WTC11 (cell line): ENCODE measurements at regions not wholly inside any gene's neighbourhood (a gene's known extent, or its start where the extent isn't known, plus 50 kb on each side); places are given as distances from the start of the nearest gene placed in this dataset.

ENCODE experiments used
- ATAC-seq: fragments of 200-7000 bp; cut with Tn5 transposase; 2 replicates; pipeline ENCODE4 v1.10.0; 2021; ENCODE audit warnings: mild to moderate bottlenecking, moderate library complexity
- CTCF ChIA-PET: fragments of 300-600 bp; sonication (Branson Sonifier 250); formaldehyde crosslinking; loops from one replicate; lab custom pipeline; 2021; ENCODE audit warnings: antibody characterized with exemption; lab: Charles Lee
- POLR2A ChIA-PET: fragments of 350-600 bp; sonication (Branson Sonifier 250); formaldehyde crosslinking; loops from one replicate; lab custom pipeline; 2021; ENCODE audit warnings: antibody characterized with exemption; lab: Charles Lee
- DNase-seq: peaks from one replicate; pipeline ENCODE4 v3.0.0; 2021; ENCODE audit warnings: low spot score
- H3K27ac Mint-ChIP-seq: 2 replicates; pipeline ENCODE4 v1.8.0; 2021; ENCODE audit warnings: mixed read lengths
- H3K27me3 Mint-ChIP-seq: 2 replicates; pipeline ENCODE4 v1.8.0; 2021; ENCODE audit warnings: low read depth, mild to moderate bottlenecking, moderate library complexity, mixed read lengths
- H3K36me3 Mint-ChIP-seq: 2 replicates; pipeline ENCODE4 v1.8.0; 2021; ENCODE audit warnings: mixed read lengths
- H3K4me1 Mint-ChIP-seq: 2 replicates; pipeline ENCODE4 v1.8.0; 2022; ENCODE audit warnings: mixed read lengths
- H3K4me3 Mint-ChIP-seq: 2 replicates; pipeline ENCODE4 v1.8.0; 2021; ENCODE audit warnings: mild to moderate bottlenecking, moderate library complexity, mixed read lengths
- H3K9me3 Mint-ChIP-seq: 2 replicates; pipeline ENCODE4 v1.8.0; 2021; ENCODE audit warnings: mixed read lengths
- CBFB ChIP-seq: sonication (generic); formaldehyde crosslinking; IDR thresholded peaks from 2 replicates; pipeline ENCODE4 v1.8.1; 2022; ENCODE audit warnings: mild to moderate bottlenecking, low read depth, missing genetic modification reagents
- CREB1 ChIP-seq: sonication (generic); formaldehyde crosslinking; IDR thresholded peaks from 2 replicates; pipeline ENCODE4 v1.8.0; 2023; ENCODE audit warnings: mild to moderate bottlenecking, missing genetic modification reagents
- CREM ChIP-seq: sonication (generic); formaldehyde crosslinking; IDR thresholded peaks from 2 replicates; pipeline ENCODE4 v1.8.1; 2022; ENCODE audit warnings: mild to moderate bottlenecking, missing genetic modification reagents, moderate library complexity
- NR2C2 ChIP-seq: sonication (generic); formaldehyde crosslinking; IDR thresholded peaks from 2 replicates; pipeline ENCODE4 v1.8.0; 2022; ENCODE audit warnings: mild to moderate bottlenecking, missing genetic modification reagents
- OVOL2 ChIP-seq: fragments of 250-450 bp; sonication (Bioruptor Pico); IDR thresholded peaks from 2 replicates; pipeline ENCODE4 v1.9.0; 2021; ENCODE audit warnings: mild to moderate bottlenecking, borderline replicate concordance
- SMAD4 ChIP-seq: sonication (generic); formaldehyde crosslinking; IDR thresholded peaks from 2 replicates; pipeline ENCODE4 v1.8.0; 2022; ENCODE audit warnings: mild to moderate bottlenecking, missing genetic modification reagents
- TCF7 ChIP-seq: sonication (generic); formaldehyde crosslinking; IDR thresholded peaks from 2 replicates; pipeline ENCODE4 v1.8.0; 2022; ENCODE audit warnings: mild to moderate bottlenecking, low read depth, missing genetic modification reagents, moderate library complexity
- TEAD1 ChIP-seq: sonication (generic); formaldehyde crosslinking; IDR thresholded peaks from 2 replicates; pipeline ENCODE4 v1.8.0; 2022; ENCODE audit warnings: mild to moderate bottlenecking, missing genetic modification reagents
- TP53 ChIP-seq: sonication (generic); formaldehyde crosslinking; IDR thresholded peaks from 2 replicates; pipeline ENCODE4 v1.8.1; 2023; ENCODE audit warnings: mild to moderate bottlenecking, missing genetic modification reagents
- ZBTB21 ChIP-seq: sonication (generic); formaldehyde crosslinking; IDR thresholded peaks from 2 replicates; pipeline ENCODE4 v1.8.1; 2023; ENCODE audit warnings: mild to moderate bottlenecking, missing genetic modification reagents, borderline replicate concordance
- ZNF121 ChIP-seq: sonication (generic); formaldehyde crosslinking; IDR thresholded peaks from 2 replicates; pipeline ENCODE4 v1.8.0; 2023; ENCODE audit warnings: missing genetic modification reagents
- ZNF232 ChIP-seq: sonication (generic); formaldehyde crosslinking; IDR thresholded peaks from 2 replicates; pipeline ENCODE4 v1.8.0; 2022; ENCODE audit warnings: mild to moderate bottlenecking, missing genetic modification reagents
- ZNF263 ChIP-seq: sonication (generic); formaldehyde crosslinking; IDR thresholded peaks from 2 replicates; pipeline ENCODE4 v1.8.1; 2022; ENCODE audit warnings: low read depth, mild to moderate bottlenecking, moderate library complexity, missing genetic modification reagents
- ZNF416 ChIP-seq: fragments of 250-450 bp; sonication (Bioruptor Pico); IDR thresholded peaks from 2 replicates; pipeline ENCODE4 v1.9.0; 2021; ENCODE audit warnings: mild to moderate bottlenecking, inconsistent platforms
- TF ChIP-seq, protein P1 (sequence below): sonication (generic); formaldehyde crosslinking; IDR thresholded peaks from 2 replicates; pipeline ENCODE4 v1.8.1; 2022; ENCODE audit warnings: low read depth, missing genetic modification reagents, borderline replicate concordance
- TF ChIP-seq, protein P2 (sequence below): sonication (generic); formaldehyde crosslinking; IDR thresholded peaks from 2 replicates; pipeline ENCODE4 v1.8.1; 2022; ENCODE audit warnings: mild to moderate bottlenecking, moderate library complexity, missing genetic modification reagents
- TF ChIP-seq, protein P3 (sequence below): sonication (generic); formaldehyde crosslinking; IDR thresholded peaks from 2 replicates; pipeline ENCODE4 v1.8.1; 2023; ENCODE audit warnings: mild to moderate bottlenecking, missing genetic modification reagents
- TF ChIP-seq, protein P4 (sequence below): sonication (generic); formaldehyde crosslinking; IDR thresholded peaks from 2 replicates; pipeline ENCODE4 v1.8.1; 2022; ENCODE audit warnings: low read depth, mild to moderate bottlenecking, moderate library complexity, missing genetic modification reagents, borderline replicate concordance
- TF ChIP-seq, protein P5 (sequence below): fragments of 200-600 bp; IDR thresholded peaks from 2 replicates; pipeline ENCODE4 v1.8.0; 2022; ENCODE audit warnings: antibody characterized with exemption
- TF ChIP-seq, protein P6 (sequence below): sonication (generic); formaldehyde crosslinking; IDR thresholded peaks from 2 replicates; pipeline ENCODE4 v1.8.0; 2022; ENCODE audit warnings: mild to moderate bottlenecking, missing genetic modification reagents
- TF ChIP-seq, protein P7 (sequence below): sonication (generic); formaldehyde crosslinking; IDR thresholded peaks from 2 replicates; pipeline ENCODE4 v1.8.1; 2023; ENCODE audit warnings: mild to moderate bottlenecking, missing genetic modification reagents
- TF ChIP-seq, protein P8 (sequence below): sonication (generic); formaldehyde crosslinking; IDR thresholded peaks from 2 replicates; pipeline ENCODE4 v1.8.1; 2022; ENCODE audit warnings: missing genetic modification reagents, borderline replicate concordance

DNA sequence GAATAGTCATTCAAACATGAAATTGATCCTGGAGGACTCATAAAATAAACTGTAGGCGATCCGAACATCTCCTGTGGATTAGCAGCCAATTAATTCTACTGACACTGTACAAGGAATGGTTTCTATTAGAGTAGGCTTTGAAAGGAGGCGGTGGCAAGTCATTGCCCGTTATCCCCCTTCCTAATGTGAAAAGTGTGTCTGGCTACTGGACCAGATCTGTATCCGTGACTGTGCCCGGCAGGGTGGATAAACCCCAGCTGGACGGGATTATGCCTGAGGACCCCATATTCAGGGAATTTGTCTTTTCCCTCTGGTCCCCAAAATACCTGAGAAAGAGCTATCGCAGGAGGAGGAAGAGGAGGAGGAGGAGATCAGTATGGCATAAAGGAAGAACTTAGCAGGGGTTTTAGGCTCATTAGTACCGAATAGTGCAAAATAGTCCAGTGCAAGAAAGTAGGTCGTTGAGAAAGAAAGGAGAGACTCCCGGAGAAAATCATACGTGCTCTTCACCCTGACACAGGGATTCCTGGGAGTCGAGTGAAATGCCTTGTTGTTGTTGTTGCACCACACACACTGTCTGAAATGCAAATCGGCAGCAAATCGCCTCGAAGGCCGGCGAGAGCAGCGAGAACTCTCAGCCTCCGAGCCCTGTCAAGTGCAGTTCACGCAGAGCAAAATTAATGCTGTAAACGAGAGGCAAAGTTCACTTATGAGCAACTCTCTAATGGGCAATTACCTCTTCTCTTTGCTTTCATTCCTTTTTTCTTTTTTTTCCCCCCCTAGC, 178.9 kb upstream of the ARID1B start:
- TF ChIP-seq, protein P1, sequence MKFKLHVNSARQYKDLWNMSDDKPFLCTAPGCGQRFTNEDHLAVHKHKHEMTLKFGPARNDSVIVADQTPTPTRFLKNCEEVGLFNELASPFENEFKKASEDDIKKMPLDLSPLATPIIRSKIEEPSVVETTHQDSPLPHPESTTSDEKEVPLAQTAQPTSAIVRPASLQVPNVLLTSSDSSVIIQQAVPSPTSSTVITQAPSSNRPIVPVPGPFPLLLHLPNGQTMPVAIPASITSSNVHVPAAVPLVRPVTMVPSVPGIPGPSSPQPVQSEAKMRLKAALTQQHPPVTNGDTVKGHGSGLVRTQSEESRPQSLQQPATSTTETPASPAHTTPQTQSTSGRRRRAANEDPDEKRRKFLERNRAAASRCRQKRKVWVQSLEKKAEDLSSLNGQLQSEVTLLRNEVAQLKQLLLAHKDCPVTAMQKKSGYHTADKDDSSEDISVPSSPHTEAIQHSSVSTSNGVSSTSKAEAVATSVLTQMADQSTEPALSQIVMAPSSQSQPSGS (CRISPR knock-in tag) = no peak
- TF ChIP-seq, protein P2, sequence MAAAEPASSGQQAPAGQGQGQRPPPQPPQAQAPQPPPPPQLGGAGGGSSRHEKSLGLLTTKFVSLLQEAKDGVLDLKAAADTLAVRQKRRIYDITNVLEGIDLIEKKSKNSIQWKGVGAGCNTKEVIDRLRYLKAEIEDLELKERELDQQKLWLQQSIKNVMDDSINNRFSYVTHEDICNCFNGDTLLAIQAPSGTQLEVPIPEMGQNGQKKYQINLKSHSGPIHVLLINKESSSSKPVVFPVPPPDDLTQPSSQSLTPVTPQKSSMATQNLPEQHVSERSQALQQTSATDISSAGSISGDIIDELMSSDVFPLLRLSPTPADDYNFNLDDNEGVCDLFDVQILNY (CRISPR knock-in tag) = no peak
- TF ChIP-seq, protein P3, sequence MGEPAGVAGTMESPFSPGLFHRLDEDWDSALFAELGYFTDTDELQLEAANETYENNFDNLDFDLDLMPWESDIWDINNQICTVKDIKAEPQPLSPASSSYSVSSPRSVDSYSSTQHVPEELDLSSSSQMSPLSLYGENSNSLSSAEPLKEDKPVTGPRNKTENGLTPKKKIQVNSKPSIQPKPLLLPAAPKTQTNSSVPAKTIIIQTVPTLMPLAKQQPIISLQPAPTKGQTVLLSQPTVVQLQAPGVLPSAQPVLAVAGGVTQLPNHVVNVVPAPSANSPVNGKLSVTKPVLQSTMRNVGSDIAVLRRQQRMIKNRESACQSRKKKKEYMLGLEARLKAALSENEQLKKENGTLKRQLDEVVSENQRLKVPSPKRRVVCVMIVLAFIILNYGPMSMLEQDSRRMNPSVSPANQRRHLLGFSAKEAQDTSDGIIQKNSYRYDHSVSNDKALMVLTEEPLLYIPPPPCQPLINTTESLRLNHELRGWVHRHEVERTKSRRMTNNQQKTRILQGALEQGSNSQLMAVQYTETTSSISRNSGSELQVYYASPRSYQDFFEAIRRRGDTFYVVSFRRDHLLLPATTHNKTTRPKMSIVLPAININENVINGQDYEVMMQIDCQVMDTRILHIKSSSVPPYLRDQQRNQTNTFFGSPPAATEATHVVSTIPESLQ (CRISPR knock-in tag) = no peak
- TF ChIP-seq ZBTB21 (CRISPR knock-in tag) (no peak), ZNF232 (CRISPR knock-in tag) (no peak), CREM (CRISPR knock-in tag) (no peak), ZNF263 (no peak), TP53 (CRISPR knock-in tag) (no peak)
- TF ChIP-seq, protein P4, sequence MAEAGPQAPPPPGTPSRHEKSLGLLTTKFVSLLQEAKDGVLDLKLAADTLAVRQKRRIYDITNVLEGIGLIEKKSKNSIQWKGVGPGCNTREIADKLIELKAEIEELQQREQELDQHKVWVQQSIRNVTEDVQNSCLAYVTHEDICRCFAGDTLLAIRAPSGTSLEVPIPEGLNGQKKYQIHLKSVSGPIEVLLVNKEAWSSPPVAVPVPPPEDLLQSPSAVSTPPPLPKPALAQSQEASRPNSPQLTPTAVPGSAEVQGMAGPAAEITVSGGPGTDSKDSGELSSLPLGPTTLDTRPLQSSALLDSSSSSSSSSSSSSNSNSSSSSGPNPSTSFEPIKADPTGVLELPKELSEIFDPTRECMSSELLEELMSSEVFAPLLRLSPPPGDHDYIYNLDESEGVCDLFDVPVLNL = no peak
- TF ChIP-seq, protein P5, sequence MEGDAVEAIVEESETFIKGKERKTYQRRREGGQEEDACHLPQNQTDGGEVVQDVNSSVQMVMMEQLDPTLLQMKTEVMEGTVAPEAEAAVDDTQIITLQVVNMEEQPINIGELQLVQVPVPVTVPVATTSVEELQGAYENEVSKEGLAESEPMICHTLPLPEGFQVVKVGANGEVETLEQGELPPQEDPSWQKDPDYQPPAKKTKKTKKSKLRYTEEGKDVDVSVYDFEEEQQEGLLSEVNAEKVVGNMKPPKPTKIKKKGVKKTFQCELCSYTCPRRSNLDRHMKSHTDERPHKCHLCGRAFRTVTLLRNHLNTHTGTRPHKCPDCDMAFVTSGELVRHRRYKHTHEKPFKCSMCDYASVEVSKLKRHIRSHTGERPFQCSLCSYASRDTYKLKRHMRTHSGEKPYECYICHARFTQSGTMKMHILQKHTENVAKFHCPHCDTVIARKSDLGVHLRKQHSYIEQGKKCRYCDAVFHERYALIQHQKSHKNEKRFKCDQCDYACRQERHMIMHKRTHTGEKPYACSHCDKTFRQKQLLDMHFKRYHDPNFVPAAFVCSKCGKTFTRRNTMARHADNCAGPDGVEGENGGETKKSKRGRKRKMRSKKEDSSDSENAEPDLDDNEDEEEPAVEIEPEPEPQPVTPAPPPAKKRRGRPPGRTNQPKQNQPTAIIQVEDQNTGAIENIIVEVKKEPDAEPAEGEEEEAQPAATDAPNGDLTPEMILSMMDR = no peak
- DNase-seq = no peak
- Mint-ChIP-seq H3K27me3 (no peaks in the 10 kb centered on the region; the same call in 1 of the 2 replicates), H3K36me3 (no peaks in the 10 kb centered on the region), H3K27ac (no peak overlapping the region), H3K4me1 (peaks cover 23% of the 10 kb centered on the region), H3K9me3 (peaks cover 5% of the 10 kb centered on the region; the same call in 1 of the 2 replicates), H3K4me3 (no peak overlapping the region)
- POLR2A ChIA-PET = no interaction called here
- no peak for ATAC-seq
- CTCF ChIA-PET = interaction anchor here (0.6 kb wide), 1 partner anchor 35 kb away, joined by 3 read pairs; no protein-coding TSS in a partner anchor

DNA sequence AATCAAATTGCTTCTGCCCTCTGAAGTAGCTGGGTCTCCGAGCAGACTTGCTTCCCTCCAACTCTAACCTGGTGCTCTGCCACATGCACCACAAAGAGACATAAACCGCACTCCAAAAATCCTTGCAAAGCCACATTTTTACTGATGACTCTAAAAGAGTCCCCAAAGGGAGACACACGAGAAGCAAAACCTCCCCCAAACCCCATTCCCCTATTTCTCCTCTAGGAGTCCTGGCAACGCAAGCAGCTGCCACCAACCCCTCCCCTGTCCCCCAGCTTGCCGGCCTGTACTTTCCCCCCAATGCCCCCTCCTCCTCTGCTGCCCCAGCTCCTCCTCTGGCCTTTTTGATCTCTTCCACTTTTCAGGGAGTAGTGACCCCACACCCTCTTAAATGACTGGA, 180.1 kb upstream of the ARID1B start:
- POLR2A ChIA-PET = interaction anchor here (0.5 kb wide), 1 partner anchor 126 kb away, joined by 3 read pairs; no protein-coding TSS in a partner anchor
- peak; percentile 62 for ATAC-seq
- no peaks in the 10 kb centered on the region for H3K36me3 Mint-ChIP-seq
- H3K27me3 Mint-ChIP-seq = no peaks in the 10 kb centered on the region; the same call in 1 of the 2 replicates
- H3K27ac Mint-ChIP-seq = no peak overlapping the region
- peaks cover under 1% of the 10 kb centered on the region; the same call in 1 of the 2 replicates for H3K9me3 Mint-ChIP-seq
- TF ChIP-seq CREB1 = no peak
- no peak for TF ChIP-seq SMAD4 (CRISPR knock-in tag)
- TF ChIP-seq TCF7 (CRISPR knock-in tag) = no peak
- TF ChIP-seq, protein P4 = no peak
- TF ChIP-seq, protein P6, sequence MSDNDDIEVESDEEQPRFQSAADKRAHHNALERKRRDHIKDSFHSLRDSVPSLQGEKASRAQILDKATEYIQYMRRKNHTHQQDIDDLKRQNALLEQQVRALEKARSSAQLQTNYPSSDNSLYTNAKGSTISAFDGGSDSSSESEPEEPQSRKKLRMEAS (CRISPR knock-in tag) = no peak
- TF ChIP-seq ZNF416 (CRISPR knock-in tag) = no peak
- TF ChIP-seq NR2C2 (CRISPR knock-in tag) = no peak
- TF ChIP-seq, protein P7, sequence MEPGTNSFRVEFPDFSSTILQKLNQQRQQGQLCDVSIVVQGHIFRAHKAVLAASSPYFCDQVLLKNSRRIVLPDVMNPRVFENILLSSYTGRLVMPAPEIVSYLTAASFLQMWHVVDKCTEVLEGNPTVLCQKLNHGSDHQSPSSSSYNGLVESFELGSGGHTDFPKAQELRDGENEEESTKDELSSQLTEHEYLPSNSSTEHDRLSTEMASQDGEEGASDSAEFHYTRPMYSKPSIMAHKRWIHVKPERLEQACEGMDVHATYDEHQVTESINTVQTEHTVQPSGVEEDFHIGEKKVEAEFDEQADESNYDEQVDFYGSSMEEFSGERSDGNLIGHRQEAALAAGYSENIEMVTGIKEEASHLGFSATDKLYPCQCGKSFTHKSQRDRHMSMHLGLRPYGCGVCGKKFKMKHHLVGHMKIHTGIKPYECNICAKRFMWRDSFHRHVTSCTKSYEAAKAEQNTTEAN (CRISPR knock-in tag) = no peak
- TF ChIP-seq, protein P8, sequence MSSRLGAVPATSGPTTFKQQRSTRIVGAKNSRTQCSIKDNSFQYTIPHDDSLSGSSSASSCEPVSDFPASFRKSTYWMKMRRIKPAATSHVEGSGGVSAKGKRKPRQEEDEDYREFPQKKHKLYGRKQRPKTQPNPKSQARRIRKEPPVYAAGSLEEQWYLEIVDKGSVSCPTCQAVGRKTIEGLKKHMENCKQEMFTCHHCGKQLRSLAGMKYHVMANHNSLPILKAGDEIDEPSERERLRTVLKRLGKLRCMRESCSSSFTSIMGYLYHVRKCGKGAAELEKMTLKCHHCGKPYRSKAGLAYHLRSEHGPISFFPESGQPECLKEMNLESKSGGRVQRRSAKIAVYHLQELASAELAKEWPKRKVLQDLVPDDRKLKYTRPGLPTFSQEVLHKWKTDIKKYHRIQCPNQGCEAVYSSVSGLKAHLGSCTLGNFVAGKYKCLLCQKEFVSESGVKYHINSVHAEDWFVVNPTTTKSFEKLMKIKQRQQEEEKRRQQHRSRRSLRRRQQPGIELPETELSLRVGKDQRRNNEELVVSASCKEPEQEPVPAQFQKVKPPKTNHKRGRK (CRISPR knock-in tag) = no peak
- no peak for TF ChIP-seq OVOL2
- TF ChIP-seq ZNF121 = no peak
- TF ChIP-seq TEAD1 (CRISPR knock-in tag) = no peak
- TF ChIP-seq CBFB = no peak
- TF ChIP-seq, all 79 proteins: peak for 0
- CTCF ChIA-PET = interaction anchor here (0.7 to 0.8 kb wide), 2 partner anchors 22 to 496 kb away, joined by 3 read pairs; no protein-coding TSS in a partner anchor
- no peak for DNase-seq
- Mint-ChIP-seq H3K4me3 (no peak overlapping the region), H3K4me1 (peaks cover 23% of the 10 kb centered on the region)
